HUES64 (cell line): ENCODE measurements at regions not wholly inside any gene's neighbourhood (a gene's known extent, or its start where the extent isn't known, plus 50 kb on each side); places are given as distances from the start of the nearest gene placed in this dataset.

Experiments used
- H3K27ac ChIP-seq: 2 replicates; pipeline ENCODE4 v1.7.0; 2013; ENCODE audit warnings: low read depth, low read length, inconsistent platforms
- H3K27me3 ChIP-seq: 2 replicates; pipeline ENCODE4 v1.6.1; 2013; ENCODE audit warnings: mild to moderate bottlenecking, low read length; ENCODE audit not compliant: insufficient read depth
- H3K36me3 ChIP-seq: 2 replicates; pipeline ENCODE4 v1.6.1; 2013; ENCODE audit warnings: mild to moderate bottlenecking, low read length; ENCODE audit not compliant: insufficient read depth
- H3K4me1 ChIP-seq: 2 replicates; pipeline ENCODE4 v1.6.1; 2013; ENCODE audit warnings: mild to moderate bottlenecking, low read length, moderate library complexity; ENCODE audit not compliant: insufficient read depth
- H3K4me3 ChIP-seq: 2 replicates; pipeline ENCODE4 v1.5.1; 2013; ENCODE audit warnings: mild to moderate bottlenecking, low read length, moderate library complexity
- H3K9ac ChIP-seq: 2 replicates; pipeline ENCODE4 v1.6.1; 2013; ENCODE audit warnings: mild to moderate bottlenecking, low read depth, low read length
- H3K9me3 ChIP-seq: 2 replicates; pipeline ENCODE4 v1.6.1; 2013; ENCODE audit warnings: low read depth, low read length; ENCODE audit not compliant: insufficient read depth
- WGBS: fragments of 150-250, 120-280 bp; methylation state at CpG from one replicate; pipeline ENCODE4 v1.1.7; 2013; ENCODE audit warnings: missing lambda C conversion rate; 5-methylcytosine and 5-hydroxymethylcytosine counted together

- no peaks in the 10 kb centered on the region for H3K36me3 ChIP-seq
- H3K9ac ChIP-seq, result no peak overlapping the region
- H3K27me3 ChIP-seq, result no peaks in the 10 kb centered on the region
- no peak overlapping the region for H3K4me3 ChIP-seq
- H3K4me1 ChIP-seq, result peaks cover 20% of the 10 kb centered on the region
- H3K9me3 ChIP-seq, result no peaks in the 10 kb centered on the region
- no peak overlapping the region for H3K27ac ChIP-seq
- WGBS, result 86% methylated on average over 3 of the region's 3 CpGs
Measured at GRCh38 chr1:116454940-116455339, 81.9 kb downstream of the ATP1A1 start.

GRCh38 chr1:116455509-116455908, 82.5 kb downstream of the ATP1A1 start:
- H3K4me1 ChIP-seq, result peaks cover 20% of the 10 kb centered on the region
- no peak overlapping the region for H3K27ac ChIP-seq
- H3K4me3 ChIP-seq, result no peak overlapping the region
- no peaks in the 10 kb centered on the region for H3K27me3 ChIP-seq
- no peaks in the 10 kb centered on the region for H3K9me3 ChIP-seq
- H3K36me3 ChIP-seq, result no peaks in the 10 kb centered on the region
- WGBS, result 93% methylated on average over 3 of the region's 3 CpGs
- H3K9ac ChIP-seq, result no peak overlapping the region

- no peaks in the 10 kb centered on the region for H3K27me3 ChIP-seq
- H3K4me3 ChIP-seq, result no peak overlapping the region
- 87% methylated on average over 7 of the region's 7 CpGs for WGBS
- no peaks in the 10 kb centered on the region for H3K9me3 ChIP-seq
- peaks cover 20% of the 10 kb centered on the region for H3K4me1 ChIP-seq
- no peaks in the 10 kb centered on the region for H3K36me3 ChIP-seq
- no peak overlapping the region for H3K27ac ChIP-seq
- no peak overlapping the region for H3K9ac ChIP-seq
Measured at GRCh38 chr1:116457946-116458604, 85.0 kb downstream of the ATP1A1 start.

GRCh38 chr1:116458695-116459094, 85.7 kb downstream of the ATP1A1 start:
- Histone ChIP-seq H3K9ac (peak overlapping the region; percentile 7; the same call in 1 of the 2 replicates), H3K27me3 (no peaks in the 10 kb centered on the region), H3K4me1 (peaks cover 17% of the 10 kb centered on the region), H3K36me3 (no peaks in the 10 kb centered on the region), H3K27ac (no peak overlapping the region), H3K4me3 (no peak overlapping the region), H3K9me3 (no peaks in the 10 kb centered on the region)
- 44% methylated on average over 7 of the region's 7 CpGs for WGBS

- H3K27me3 ChIP-seq, result no peaks in the 10 kb centered on the region
- H3K4me3 ChIP-seq, result no peak overlapping the region
- H3K9ac ChIP-seq, result no peak overlapping the region
- no peak overlapping the region for H3K27ac ChIP-seq
- H3K36me3 ChIP-seq, result no peaks in the 10 kb centered on the region
- H3K9me3 ChIP-seq, result no peaks in the 10 kb centered on the region
- 70% methylated on average over 1 of the region's 1 CpG for WGBS
- peaks cover 11% of the 10 kb centered on the region for H3K4me1 ChIP-seq
Measured at GRCh38 chr1:116460261-116460660, 87.2 kb downstream of the ATP1A1 start.

GRCh38 chr1:116460783-116461376, 87.8 kb downstream of the ATP1A1 start:
- Histone ChIP-seq H3K9ac (no peak overlapping the region), H3K27me3 (no peaks in the 10 kb centered on the region), H3K27ac (no peak overlapping the region), H3K4me3 (no peak overlapping the region), H3K9me3 (no peaks in the 10 kb centered on the region), H3K4me1 (peaks cover 11% of the 10 kb centered on the region), H3K36me3 (no peaks in the 10 kb centered on the region)
- 90% methylated on average over 5 of the region's 5 CpGs for WGBS

- H3K27ac ChIP-seq, result no peak overlapping the region
- H3K36me3 ChIP-seq, result no peaks in the 10 kb centered on the region
- 96% methylated on average over 5 of the region's 5 CpGs for WGBS
- peaks cover 11% of the 10 kb centered on the region for H3K4me1 ChIP-seq
- H3K27me3 ChIP-seq, result no peaks in the 10 kb centered on the region
- H3K4me3 ChIP-seq, result no peak overlapping the region
- H3K9ac ChIP-seq, result no peak overlapping the region
- no peaks in the 10 kb centered on the region for H3K9me3 ChIP-seq
Measured at GRCh38 chr1:116461723-116462122, 88.7 kb downstream of the ATP1A1 start.

- H3K27ac ChIP-seq, result no peak overlapping the region
- no peak overlapping the region for H3K9ac ChIP-seq
- no peaks in the 10 kb centered on the region for H3K27me3 ChIP-seq
Measured at GRCh38 chr1:116462722-116463121, 89.7 kb downstream of the ATP1A1 start.

GRCh38 chr1:116463730-116464129, 90.7 kb downstream of the ATP1A1 start:
- H3K36me3 ChIP-seq, result no peaks in the 10 kb centered on the region

More at GRCh38 chr1:116462722-116463121, 89.7 kb downstream of the ATP1A1 start:
- WGBS, result 92% methylated on average over 4 of the region's 4 CpGs
- Histone ChIP-seq H3K4me1 (peaks cover 11% of the 10 kb centered on the region), H3K9me3 (no peaks in the 10 kb centered on the region), H3K36me3 (no peaks in the 10 kb centered on the region), H3K4me3 (no peak overlapping the region)

More at GRCh38 chr1:116463730-116464129, 90.7 kb downstream of the ATP1A1 start:
- Histone ChIP-seq H3K27me3 (no peaks in the 10 kb centered on the region), H3K4me1 (peaks cover 5% of the 10 kb centered on the region), H3K4me3 (no peak overlapping the region), H3K27ac (no peak overlapping the region), H3K9ac (no peak overlapping the region), H3K9me3 (no peaks in the 10 kb centered on the region)
- 97% methylated on average over 4 of the region's 6 CpGs for WGBS
